ENCODE measurements at regions not wholly inside any gene's neighbourhood (a gene's known extent, or its start where the extent isn't known, plus 50 kb on each side); places are given as distances from the start of the nearest gene placed in this dataset.

DNA sequence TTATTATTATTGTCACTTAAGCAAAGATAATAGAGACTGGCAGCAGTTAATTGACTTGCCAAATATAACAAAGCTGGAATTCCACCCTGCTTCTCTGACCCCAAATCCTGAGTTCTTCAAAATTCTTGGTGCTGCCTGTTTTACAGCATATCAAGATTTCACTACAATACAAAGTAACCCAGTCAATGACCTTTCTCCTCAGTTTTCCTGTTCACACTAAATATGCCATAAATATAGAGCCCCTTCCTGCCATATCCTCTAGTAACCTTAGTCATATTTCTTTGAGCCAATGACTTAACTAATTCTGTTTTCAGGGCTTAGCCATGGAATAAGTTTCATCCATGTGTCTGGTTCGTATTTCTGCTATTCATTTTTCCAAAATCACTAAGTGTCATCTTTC is 315.3 kb upstream of the HS3ST1 start:
- Histone ChIP-seq H3K4ac (ENCODE audit: low read depth, low read length) (no peak overlapping the region), H2BK5ac (ENCODE audit: low read depth, low read length, poor library complexity, severe bottlenecking) (no peak overlapping the region), H4K20me1 (ENCODE audit: insufficient read depth, low read length) (no peaks in the 10 kb centered on the region), H3K18ac (ENCODE audit: low read depth, low read length) (no peak overlapping the region), H4K8ac (ENCODE audit: low read depth in 2 of 2, low read length in 2 of 2) (no peak overlapping the region), H3K56ac (ENCODE audit: extremely low read depth, insufficient read depth, low read length) (no peak overlapping the region), H3K23ac (ENCODE audit: low read depth, low read length) (no peak overlapping the region), H3K27me3 (ENCODE audit: control insufficient read depth, insufficient read depth, low read length) (no peaks in the 10 kb centered on the region), H2BK15ac (ENCODE audit: low read depth, low read length) (no peak overlapping the region), H3K4me2 (ENCODE audit: low read depth, low read length) (no peak overlapping the region), H2BK20ac (ENCODE audit: low read depth, low read length) (no peak overlapping the region), H3K4me1 (ENCODE audit: control insufficient read depth, insufficient read depth, low read length) (peaks cover 5% of the 10 kb centered on the region; the same call in 1 of the 2 replicates), H3K27ac (ENCODE audit: insufficient read depth, low read length) (no peak overlapping the region), H4K91ac (ENCODE audit: insufficient read depth, low read depth, low read length) (no peak overlapping the region), H3K4me3 (ENCODE audit: insufficient read depth, low read depth, low read length) (no peak overlapping the region), H3K9me1 (ENCODE audit: insufficient read depth, low read length) (peaks cover 5% of the 10 kb centered on the region; the same call in 1 of the 2 replicates), H3K9ac (ENCODE audit: low read depth, low read length) (no peak overlapping the region), H3K79me1 (ENCODE audit: low read depth in 1 of 2, low read length in 2 of 2) (no peaks in the 10 kb centered on the region), H2AK5ac (ENCODE audit: low read depth, low read length) (no peak overlapping the region), H2AK9ac (replicated peaks; ENCODE audit: low read depth, low read length, poor library complexity) (no peak overlapping the region), H3K14ac (replicated peaks; ENCODE audit: low read depth, low read length) (no peak overlapping the region), H2AFZ (replicated peaks; ENCODE audit: low read length, poor library complexity) (no peak overlapping the region), H4K5ac (ENCODE audit: low read depth, low read length) (no peak overlapping the region), H3K36me3 (ENCODE audit: control insufficient read depth, insufficient read depth, low read length) (no peaks in the 10 kb centered on the region), H3K9me3 (ENCODE audit: control insufficient read depth, insufficient read depth, low read length) (no peaks in the 10 kb centered on the region), H2BK120ac (ENCODE audit: low read depth, low read length) (no peak overlapping the region)
- POLR2A ChIA-PET (ENCODE audit: unreplicated experiment) = no interaction called here
- no CpG with 5 or more reads among the region's 1 CpG for WGBS, 2 experiments (ENCODE audit: extremely low coverage in 2 of 2, insufficient read length in 1 of 2)
- in situ Hi-C loops (cut with MboI; ENCODE audit: low sequenced_read_pairs) = no loop called here
- no peak for TF ChIP-seq CHD1 (IDR thresholded peaks at IDR 0.05; ENCODE audit: low read depth, low read length)
- DNase-seq = no peak
- dilution Hi-C loops (cut with HindIII; ENCODE audit: low sequenced_read_pairs, unreplicated experiment) = no loop called here
- intact Hi-C loops (cut with micrococcal nuclease) = no loop called here
- ATAC-seq (ENCODE audit: low read depth) = no peak
- BruUV-seq (replicated peaks) = no TSS peak
- CTCF ChIA-PET = no interaction called here
